Esophagus squamous epithelium (tissue), 4 donors: ENCODE measurements at regions not wholly inside any gene's neighbourhood (a gene's known extent, or its start where the extent isn't known, plus 50 kb on each side); places are given as distances from the start of the nearest gene placed in this dataset.

Experiments used
- POLR2A ChIP-seq, 4 donors: fragments of 450-650 bp; IDR thresholded peaks; one replicate each; pipeline ENCODE4 v1.6.1; 2017; ENCODE audit warnings: antibody characterized with exemption in 4 of 4, mild to moderate bottlenecking in 4 of 4, moderate library complexity in 3 of 4
- TF ChIP-seq, protein P1 (sequence below), 6 experiments: fragments of 450-650 bp in 4 of 6; fragments of 200-600 bp in 2 of 6; sonication (generic) in 2 of 6; IDR thresholded peaks; one replicate each; pipeline ENCODE4 v1.5.1; 2016 to 2019; ENCODE audit warnings: antibody characterized with exemption in 6 of 6, mild to moderate bottlenecking in 4 of 6, moderate library complexity in 4 of 6

DNA sequence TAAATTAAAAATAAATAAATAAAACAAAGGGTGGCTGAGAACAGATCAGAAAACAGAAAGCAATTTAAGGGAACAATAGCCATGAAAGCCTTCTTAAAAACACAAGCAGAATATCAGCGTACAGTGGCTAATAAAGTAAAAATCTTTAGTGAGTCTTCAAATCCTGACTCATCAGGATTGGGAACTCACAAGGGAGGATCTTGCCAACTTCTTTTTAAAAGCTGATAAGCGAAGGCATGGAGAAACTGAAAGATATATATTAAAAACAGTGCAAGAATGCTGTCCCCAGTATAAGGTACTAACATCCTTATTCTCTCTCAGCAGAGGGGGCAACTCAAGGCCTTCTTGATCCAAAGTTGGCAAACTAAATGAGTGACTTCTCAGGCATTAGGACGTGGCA lies 180.1 kb downstream of the DHX15 start:
- TF ChIP-seq, protein P1, sequence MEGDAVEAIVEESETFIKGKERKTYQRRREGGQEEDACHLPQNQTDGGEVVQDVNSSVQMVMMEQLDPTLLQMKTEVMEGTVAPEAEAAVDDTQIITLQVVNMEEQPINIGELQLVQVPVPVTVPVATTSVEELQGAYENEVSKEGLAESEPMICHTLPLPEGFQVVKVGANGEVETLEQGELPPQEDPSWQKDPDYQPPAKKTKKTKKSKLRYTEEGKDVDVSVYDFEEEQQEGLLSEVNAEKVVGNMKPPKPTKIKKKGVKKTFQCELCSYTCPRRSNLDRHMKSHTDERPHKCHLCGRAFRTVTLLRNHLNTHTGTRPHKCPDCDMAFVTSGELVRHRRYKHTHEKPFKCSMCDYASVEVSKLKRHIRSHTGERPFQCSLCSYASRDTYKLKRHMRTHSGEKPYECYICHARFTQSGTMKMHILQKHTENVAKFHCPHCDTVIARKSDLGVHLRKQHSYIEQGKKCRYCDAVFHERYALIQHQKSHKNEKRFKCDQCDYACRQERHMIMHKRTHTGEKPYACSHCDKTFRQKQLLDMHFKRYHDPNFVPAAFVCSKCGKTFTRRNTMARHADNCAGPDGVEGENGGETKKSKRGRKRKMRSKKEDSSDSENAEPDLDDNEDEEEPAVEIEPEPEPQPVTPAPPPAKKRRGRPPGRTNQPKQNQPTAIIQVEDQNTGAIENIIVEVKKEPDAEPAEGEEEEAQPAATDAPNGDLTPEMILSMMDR (IDR thresholded peaks at IDR 0.05), result no peak
- no peak for TF ChIP-seq POLR2A (IDR thresholded peaks at IDR 0.05)
